GM18519 (cell line): ENCODE measurements at regions not wholly inside any gene's neighbourhood (a gene's known extent, or its start where the extent isn't known, plus 50 kb on each side); places are given as distances from the start of the nearest gene placed in this dataset.

Experiments
- ATAC-seq: cut with Tn5 transposase; IDR thresholded peaks from one replicate; pipeline ENCODE4 v1.9.1; 2021; ENCODE audit warnings: mild to moderate bottlenecking, moderate library complexity; ENCODE audit not compliant: unreplicated experiment, low FRiP score

DNA sequence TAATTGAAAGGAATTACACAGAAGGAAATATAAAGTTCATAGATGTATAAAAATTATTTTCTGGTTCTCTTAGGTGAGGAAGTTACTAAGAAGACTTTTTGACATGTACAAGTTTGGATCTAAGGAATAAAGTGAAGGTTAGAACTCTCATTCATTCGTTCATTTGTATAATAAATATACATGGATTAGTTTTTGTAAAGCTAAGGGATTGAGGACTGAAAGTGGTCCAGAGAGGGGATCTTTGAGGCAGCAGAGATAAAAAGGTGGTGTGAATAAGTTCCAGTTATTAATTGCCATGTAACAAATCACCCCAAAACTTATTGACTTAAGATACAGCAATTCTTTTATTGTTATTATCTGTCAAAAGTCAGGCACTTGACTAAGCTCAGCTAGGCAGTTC is 110.1 kb upstream of the CELF4 start:
- no peak for ATAC-seq

DNA sequence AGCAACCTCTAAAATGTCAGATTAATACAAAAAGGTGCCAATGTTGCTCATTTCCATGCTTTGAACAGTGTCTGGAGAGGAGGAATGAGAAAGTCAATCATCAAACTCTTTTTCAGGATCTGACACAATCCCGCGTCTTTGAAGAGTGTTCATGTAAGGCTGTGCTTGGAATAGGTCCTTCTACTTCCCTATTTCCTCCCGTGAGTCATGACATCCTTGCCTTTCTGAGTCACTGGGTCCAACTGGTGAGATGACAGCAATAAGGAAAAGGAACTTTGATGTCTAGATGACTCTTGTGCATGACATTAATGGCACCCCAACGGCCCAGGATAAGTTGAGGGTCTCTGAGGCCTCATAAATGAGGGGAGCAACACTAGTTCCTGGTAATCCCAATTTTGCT is 109.0 kb upstream of the CELF4 start:
- ATAC-seq, result no peak

DNA sequence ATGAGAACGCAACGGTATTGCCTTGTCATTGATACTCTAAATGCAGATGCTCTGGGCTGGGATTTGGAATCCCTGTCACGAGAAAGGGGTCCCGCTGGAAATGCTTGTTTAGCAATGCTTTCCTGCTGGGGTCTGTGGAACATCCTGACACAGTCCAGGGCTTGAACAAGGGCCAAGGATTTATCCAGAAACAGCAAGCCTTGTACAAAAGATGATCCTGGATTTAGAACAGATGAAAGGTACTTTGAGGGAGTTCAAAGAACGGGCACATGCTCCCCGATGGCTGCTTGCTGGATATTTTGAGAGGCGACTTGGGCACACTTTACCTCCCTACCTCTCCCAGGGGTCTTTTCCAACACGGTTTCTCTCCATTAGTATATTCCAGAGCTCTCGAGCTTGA is 108.1 kb upstream of the CELF4 start:
- no peak for ATAC-seq

DNA sequence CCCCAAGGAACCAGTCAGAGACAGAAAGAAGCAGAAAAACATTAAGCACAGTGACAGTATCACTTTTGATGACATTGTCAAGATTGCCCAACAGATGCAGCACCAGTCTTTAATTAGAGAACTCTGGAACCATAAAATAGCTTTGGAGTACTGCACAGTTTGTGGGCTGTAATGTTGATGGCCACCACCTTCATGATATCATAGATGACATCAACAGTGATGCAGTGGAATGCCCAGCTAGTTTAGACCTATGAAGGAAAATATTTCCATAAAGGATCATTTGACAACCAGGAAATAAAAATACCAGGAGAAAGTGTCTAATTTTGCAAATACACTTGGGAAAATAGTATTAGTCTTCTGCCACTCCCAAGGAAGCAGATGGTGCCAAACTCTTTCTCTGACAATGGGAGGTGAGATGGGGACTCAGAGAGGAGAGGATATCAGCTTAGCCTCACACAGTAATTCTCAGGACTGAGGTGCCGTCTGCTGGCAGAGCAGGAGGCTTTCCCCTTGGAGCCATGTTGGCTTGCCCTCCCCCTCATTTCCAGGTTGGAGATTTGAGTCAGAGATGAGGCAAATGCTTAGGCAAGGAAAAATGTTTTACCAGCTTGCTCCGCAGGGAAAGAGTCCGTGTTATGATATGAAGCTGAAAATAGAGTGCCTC is 107.5 kb upstream of the CELF4 start:
- no peak for ATAC-seq

DNA sequence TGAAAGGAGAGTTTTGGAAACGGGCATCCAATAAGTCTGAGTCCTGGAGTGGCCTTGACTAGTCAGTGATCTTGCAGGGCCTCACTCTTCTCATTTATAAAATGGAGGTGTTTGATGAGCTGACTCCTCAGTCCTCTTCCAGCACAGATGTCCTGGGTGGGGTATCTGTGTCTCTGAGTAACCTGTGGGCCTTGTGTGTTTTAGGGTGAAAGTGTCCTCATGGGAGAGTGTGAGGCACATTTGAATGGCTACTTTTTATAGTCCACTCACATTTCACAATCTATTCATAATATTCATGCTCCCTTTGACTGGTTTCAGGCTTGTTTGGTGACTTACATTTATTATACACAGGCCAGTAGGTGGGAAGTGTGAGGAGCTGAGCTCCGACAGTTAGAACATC is 106.4 kb upstream of the CELF4 start:
- ATAC-seq, result no peak

DNA sequence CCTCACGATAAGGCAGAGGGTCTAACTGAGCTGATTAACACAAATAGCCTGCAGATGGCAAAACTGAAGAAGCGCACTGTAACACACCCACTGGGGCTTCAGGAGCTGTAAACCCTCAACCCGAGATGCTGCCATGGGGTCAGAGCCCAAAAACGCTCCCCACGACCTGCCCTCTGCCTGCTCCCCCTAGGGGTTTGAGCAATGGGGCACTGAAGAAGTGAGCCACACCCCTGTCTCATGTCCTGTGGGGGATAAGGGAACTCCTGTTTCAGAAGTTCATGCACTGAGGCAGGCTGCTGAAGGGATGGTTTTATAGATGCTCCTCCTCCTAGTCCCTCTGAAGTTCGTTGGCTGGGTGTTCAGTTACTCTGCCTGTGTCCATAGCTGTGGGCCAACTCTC is 105.9 kb upstream of the CELF4 start:
- ATAC-seq, result no peak

DNA sequence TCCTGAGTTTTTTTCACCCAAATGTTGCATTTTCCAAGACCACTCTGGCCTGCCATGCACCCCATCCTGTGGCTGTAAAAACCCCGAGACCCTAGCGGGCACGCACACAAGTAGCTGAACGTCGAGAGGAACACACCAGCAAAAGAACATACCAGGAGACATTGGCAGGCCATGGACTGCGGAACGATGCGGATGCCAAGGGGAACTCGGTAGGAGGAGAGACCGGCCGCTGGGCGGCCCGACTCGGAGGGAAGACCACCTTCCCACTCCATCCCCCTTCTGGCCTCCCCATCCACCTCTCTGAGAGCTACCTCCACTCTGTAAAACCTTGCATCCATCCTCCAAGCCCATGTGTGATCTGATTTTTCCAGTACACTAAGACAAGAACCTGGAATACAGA is 105.5 kb upstream of the CELF4 start:
- no peak for ATAC-seq

DNA sequence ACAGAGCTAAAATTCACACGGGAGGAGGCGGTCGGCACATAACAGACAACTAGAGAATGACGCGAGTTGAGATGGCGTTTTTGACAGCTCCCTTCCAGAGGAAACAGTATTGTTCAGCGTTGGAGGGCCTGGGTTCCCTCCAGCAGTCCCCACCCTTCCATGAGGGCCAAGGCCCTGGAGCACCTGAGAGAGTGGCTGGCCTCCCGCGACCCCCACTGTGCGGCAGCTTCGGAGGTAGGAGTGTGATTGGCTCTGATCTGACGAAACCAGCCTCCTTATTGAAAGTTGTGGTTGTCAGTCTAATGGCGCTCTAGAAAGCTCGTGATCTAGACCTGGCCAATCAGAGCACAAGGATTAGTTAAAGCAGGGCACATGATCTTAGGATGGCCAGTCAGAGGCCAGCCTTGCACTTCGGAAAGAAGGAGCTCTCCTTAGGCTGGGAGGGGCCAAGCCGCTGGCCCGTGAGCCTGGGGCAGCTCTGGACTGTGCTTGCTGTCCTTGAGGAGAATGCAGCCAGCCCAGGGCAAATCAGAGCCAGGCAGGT is 104.5 kb upstream of the CELF4 start:
- ATAC-seq, result no peak

DNA sequence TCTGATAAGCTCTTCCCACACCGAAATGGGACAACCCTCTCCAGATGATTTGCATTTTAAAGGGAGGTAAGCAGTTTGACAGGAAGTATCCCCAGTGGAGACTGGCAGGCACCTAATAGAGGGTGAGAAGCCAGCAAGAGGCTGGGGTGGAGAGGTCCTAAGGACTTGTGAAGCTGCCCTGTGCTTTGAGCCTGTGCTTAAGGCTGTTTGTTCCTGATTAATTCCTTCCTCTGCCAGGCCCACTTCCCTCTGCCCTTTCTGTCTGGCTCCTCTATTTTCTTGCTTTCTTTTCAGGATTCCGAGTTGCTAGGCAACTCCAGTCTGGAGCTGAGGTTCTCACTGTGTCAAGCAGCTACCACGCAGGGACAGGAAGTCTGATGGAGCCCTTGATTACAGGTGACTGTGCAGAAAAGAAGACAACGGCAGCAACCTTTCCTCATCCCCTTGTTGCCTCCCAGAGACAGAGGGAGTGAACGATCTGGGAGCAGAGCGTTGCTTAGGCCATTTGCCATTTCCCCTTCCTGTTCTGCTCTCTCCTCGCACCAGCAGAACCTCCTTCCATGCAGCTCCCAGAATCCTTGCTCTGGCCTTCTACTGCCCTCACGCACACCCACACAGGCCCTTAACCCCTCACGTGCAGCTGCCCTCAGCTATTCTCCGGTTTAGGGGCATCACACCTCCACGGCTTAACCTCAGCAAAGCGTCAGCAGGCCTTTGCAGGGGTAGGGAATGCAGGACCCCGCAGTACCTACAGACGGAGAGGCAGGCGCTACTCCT is 103.6 kb upstream of the CELF4 start:
- no peak for ATAC-seq

DNA sequence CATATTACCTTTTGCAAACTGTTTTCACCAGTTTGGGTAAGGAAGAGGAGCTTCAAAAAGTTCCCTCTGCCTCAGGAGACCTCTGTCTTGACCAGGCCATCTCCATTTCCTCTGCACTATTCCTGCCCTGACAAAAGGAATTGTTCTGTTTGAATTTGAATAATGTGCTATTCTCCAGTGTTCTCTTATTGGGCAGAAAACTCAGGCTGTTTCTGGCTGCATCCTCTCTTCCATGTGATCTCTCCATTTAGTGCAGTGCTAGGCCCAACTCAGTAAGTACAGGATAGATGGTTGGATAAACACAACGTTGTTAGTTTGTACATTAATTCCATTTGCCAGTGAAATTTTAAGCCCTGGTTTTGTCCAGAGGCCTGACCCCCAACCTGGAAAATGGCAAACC is 102.2 kb upstream of the CELF4 start:
- no peak for ATAC-seq

DNA sequence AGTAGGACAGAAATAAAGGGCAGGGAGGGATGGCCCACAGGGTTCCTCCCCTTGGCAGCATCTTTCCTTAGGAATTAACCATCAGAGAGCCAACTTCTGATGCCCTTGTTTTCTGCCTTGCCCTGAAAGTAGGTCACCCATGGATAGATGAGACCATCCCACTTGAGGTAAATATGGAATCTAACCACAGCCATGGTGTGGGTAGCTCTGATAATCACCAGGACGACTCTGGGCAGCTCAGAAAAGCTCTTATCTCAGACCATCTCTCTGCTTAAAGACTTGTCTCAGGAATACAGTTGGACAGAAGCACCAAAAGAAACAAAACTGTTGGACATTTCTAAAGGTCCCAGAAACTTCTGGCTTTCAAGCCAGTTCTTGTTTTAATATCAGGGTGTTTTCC is 101.4 kb upstream of the CELF4 start:
- ATAC-seq, result no peak

DNA sequence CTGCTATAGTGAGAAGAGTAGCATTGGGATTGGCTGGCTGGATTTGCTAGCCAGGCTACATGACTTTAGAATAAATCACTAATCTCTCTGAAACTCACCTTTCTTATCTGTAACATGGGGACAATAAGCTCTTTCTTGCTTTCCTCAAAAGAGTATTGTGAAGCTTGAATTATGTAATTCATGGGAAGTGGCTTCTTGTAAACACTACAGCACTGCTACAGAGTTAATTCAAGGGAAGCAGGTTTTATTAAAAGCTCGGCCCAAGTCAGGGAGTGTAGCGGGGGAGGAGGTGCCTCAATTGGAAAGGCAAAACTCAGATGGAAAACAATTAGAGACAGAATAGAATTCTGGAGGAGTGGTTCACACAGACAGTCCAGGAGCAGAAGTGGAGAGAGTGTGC is 100.9 kb upstream of the CELF4 start:
- ATAC-seq, result no peak

DNA sequence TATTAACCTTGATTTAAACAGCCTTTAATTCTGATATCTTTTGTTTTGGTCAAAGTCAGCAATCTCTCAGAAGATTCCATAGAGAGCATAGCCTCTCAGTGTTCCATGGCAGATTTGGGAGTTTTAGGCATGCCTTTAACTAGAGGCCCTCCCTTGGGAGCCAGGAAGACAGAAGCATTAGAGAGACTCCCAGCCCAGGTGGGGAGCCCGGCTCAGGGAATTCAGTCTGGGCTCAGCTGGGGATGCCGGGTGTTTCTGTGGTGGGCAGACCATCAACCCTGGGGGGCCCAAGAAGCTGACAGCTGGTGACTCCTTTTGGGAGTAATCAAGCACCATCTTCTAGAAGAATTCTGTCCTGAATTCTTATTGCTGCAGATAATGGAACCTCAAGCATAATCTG is 99.7 kb upstream of the CELF4 start:
- ATAC-seq, result no peak

DNA sequence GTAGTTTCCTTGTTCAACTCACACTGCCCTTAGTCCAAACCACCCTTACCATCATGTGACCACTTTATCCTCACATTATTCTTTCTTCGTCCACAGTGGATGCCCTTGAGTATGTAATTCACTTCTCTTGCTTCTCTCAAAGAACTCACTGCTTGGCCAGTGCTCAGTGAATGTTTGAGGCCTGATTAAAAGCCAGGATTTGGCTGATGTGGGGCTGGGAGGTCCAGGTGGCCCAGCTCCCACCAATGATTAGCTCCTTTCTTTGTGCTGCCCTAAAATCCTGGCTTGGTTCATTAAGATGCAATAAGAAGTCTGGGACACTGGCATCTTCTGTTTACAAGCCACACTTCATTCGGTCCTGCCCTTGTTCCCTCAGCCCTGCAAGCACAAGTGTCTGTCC is 97.8 kb upstream of the CELF4 start:
- ATAC-seq, result no peak

DNA sequence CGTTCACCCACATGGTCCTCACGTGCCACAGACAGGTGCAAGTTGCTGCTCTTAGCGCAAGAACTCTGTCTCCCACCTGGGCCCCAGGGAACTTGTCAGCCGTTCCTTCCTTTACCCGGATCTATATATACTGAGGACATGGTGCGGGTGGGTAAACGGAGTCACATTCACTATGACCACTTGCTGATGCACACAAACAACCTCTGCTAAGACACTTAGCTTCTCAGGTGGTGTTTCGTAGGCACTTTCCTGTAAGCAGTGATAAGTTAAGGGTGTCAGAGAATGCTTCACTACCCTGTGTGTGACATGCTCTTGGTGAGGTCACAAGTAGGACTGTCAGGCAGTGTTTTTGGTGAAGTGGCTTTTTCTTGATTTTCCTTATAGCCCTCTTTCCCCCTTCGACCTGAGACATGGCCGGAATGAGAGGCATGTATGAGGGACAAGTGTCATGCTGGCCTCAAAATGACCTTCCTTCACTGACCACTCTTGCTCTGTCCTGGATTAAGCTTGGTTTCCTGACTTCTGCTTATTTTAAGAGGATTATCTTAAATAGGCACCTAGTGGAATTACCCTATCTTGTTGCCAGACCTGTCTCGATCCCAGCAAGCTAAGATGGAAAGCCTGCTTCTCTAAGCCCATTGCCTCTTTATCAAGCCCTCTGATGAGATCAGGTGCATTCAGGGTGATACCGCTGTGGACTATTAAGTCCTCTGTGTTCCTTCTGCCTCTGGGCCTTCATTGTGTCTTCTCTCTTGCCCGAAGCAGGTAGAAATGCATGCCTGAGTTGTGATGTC is 97.1 kb upstream of the CELF4 start:
- no peak for ATAC-seq

DNA sequence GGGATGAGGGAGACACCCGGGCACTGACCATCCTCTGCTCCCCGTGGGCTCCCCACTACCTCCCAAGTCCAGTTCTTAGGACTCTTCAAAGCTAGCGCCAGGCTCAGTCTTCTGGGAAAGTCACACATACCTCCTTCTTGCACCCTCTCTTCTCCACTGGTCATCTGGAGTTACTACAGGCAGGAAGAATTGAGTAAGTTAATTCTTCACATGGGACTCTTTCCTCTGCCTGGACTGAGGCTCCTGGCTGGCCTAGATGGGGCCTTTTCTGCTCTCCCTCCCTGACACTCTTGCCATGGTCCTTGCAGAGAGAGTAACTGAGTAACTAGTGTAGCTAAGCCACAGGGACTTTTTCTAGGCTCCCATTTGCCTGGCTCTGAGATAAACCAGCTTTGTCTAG is 96.5 kb upstream of the CELF4 start:
- ATAC-seq, result no peak

DNA sequence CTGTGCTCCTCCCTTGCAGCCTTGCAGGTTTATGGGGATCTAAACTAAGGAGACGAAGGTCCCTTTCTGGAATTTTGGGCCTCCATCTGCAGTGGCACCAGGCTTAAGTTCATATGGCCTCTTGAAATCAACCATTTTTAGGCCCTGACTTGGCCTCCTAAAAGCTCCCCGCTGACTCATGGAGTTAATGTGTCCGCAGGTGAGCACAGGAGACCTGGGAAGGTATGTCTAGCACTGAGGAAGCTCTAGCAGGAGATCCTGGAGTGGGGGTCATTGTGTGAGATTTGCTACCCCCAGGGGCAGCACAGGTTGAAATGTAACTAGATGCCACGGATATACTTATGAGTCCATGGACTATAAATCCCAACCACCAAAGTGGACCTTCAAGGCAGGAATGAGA is 95.9 kb upstream of the CELF4 start:
- ATAC-seq, result no peak

DNA sequence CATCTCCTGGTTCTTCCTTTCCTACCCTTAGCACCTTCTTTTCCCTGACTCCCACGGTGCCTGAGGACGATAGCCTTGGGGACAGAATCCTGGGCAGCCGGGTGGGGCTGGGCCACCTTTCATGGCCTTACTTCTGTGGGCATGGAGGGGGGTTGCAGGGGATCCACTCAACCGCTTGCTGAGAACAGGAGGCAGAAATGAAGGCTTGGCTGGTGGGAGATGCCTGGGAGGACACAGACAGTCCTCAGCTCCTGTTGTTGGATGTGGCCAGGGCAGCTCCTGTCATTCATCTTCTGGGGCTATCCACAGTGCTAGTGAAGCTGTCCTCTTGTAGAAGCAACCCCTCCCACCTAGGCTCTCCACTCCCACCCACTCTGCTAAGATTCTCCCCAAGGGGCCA is 95.5 kb upstream of the CELF4 start:
- no peak for ATAC-seq

DNA sequence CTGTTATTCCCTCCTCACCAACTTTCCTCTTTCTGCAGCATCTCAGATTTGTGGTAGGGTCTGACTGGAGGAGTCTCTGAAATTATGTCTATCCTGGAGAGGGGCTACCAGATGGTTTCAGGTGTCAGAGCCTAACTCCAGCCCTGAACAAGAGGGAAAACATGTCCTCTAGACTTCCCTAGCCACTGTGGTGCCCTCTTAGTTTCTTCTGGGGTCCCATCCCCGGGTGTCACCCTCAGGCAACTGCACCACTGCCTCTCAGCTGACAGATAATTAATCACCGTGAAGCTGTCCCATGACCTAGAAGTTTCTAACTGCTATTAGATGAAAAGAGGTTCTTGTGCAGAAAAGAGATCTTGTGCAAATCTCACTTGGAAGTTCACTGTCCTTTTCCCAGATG is 95.1 kb upstream of the CELF4 start:
- ATAC-seq, result no peak

DNA sequence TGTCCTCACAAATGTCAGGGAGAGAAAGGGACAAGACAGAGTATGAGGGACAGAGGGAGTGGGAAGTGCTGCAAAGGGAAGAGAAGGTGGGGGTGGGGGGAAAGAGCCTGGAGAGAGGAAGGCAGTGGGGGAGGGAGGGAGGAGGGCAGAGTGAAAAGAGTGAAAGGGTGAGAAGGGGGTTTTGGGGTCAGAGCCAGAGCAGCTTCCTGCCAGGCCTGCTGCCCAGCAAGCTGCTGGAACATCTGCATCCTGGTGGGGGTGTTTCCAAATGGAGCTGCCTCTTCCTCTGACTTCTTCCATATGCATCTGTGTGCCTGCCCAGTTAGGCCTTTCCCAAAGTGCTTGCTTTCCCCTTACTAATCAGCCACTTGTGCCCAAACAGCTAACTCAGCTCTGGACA is 94.3 kb upstream of the CELF4 start:
- ATAC-seq, result no peak

DNA sequence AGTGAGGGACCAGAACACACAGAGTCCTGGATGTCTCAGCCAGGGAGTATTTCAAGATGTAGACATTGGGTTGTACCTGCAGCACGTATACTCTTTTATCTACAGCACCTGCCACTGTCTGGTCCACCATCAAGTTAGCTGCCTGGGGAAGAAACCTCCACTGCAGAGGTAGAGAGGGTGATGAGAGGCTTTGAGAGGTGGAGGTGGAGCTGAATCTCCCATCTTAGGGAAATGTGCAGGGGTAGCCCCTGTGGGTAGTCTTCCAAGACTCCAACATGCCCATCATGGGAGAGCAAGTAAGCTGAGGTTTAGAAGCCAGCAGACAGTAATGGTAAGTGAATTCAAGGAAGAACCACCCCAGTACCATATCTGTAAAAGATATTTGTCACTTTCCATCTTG is 93.3 kb upstream of the CELF4 start:
- no peak for ATAC-seq
